ENCODE measurements at regions not wholly inside any gene's neighbourhood (a gene's known extent, or its start where the extent isn't known, plus 50 kb on each side); places are given as distances from the start of the nearest gene placed in this dataset.

GRCh38 chr2:220129391-220129790 lies 502.0 kb downstream of the SLC4A3 start:
- FAIRE-seq (no peak), DNase-seq (ENCODE audit: extremely low spot score, insufficient read length, low read depth) (no peak)

GRCh38 chr2:220134756-220135534 lies 507.5 kb downstream of the SLC4A3 start:
- FAIRE-seq, result no peak

GRCh38 chr2:220143336-220143735 lies 515.9 kb downstream of the SLC4A3 start:
- FAIRE-seq, result no peak
- DNase-seq (ENCODE audit: extremely low spot score, insufficient read length, low read depth), result no peak

More at GRCh38 chr2:220134756-220135534, 507.5 kb downstream of the SLC4A3 start:
- no peak for DNase-seq (ENCODE audit: extremely low spot score, insufficient read length, low read depth)

- DNase-seq (ENCODE audit: extremely low spot score, insufficient read length, low read depth), result no peak
- no peak for FAIRE-seq
Measured at GRCh38 chr2:220144411-220144810, 517.0 kb downstream of the SLC4A3 start.

- FAIRE-seq, result no peak
- DNase-seq (ENCODE audit: extremely low spot score, insufficient read length, low read depth), result no peak
Measured at GRCh38 chr2:220147161-220148038, 520.0 kb downstream of the SLC4A3 start.

- no peak for FAIRE-seq
- no peak for DNase-seq (ENCODE audit: extremely low spot score, insufficient read length, low read depth)
Measured at GRCh38 chr2:220148471-220149248, 521.2 kb downstream of the SLC4A3 start.

GRCh38 chr2:220151341-220151740 lies 523.9 kb downstream of the SLC4A3 start:
- no peak for FAIRE-seq
- no peak for DNase-seq (ENCODE audit: extremely low spot score, insufficient read length, low read depth)

GRCh38 chr2:220152281-220152935 lies 525.0 kb downstream of the SLC4A3 start:
- FAIRE-seq, result no peak
- no peak for DNase-seq (ENCODE audit: extremely low spot score, insufficient read length, low read depth)

- FAIRE-seq (no peak), DNase-seq (ENCODE audit: extremely low spot score, insufficient read length, low read depth) (no peak)
Measured at GRCh38 chr2:220153118-220153517, 525.7 kb downstream of the SLC4A3 start.

- no peak for FAIRE-seq
- no peak for DNase-seq (ENCODE audit: extremely low spot score, insufficient read length, low read depth)
Measured at GRCh38 chr2:220154304-220154703, 526.9 kb downstream of the SLC4A3 start.

- no peak for FAIRE-seq
- no peak for DNase-seq (ENCODE audit: extremely low spot score, insufficient read length, low read depth)
Measured at GRCh38 chr2:220157312-220157711, 529.9 kb downstream of the SLC4A3 start.

- FAIRE-seq, result no peak
Measured at GRCh38 chr2:220159738-220160137, 532.3 kb downstream of the SLC4A3 start.

GRCh38 chr2:220162320-220162719 lies 534.9 kb downstream of the SLC4A3 start:
- DNase-seq (ENCODE audit: extremely low spot score, insufficient read length, low read depth) (no peak), FAIRE-seq (no peak)

More at GRCh38 chr2:220159738-220160137, 532.3 kb downstream of the SLC4A3 start:
- DNase-seq (ENCODE audit: extremely low spot score, insufficient read length, low read depth), result no peak

- FAIRE-seq (no peak), DNase-seq (ENCODE audit: extremely low spot score, insufficient read length, low read depth) (no peak)
Measured at GRCh38 chr2:220163486-220163885, 536.1 kb downstream of the SLC4A3 start.

GRCh38 chr2:220165401-220165800 lies 538.0 kb downstream of the SLC4A3 start:
- FAIRE-seq (no peak), DNase-seq (ENCODE audit: extremely low spot score, insufficient read length, low read depth) (no peak)

- FAIRE-seq (no peak), DNase-seq (ENCODE audit: extremely low spot score, insufficient read length, low read depth) (no peak)
Measured at GRCh38 chr2:220166616-220167015, 539.2 kb downstream of the SLC4A3 start.

- DNase-seq (ENCODE audit: extremely low spot score, insufficient read length, low read depth) (no peak), FAIRE-seq (no peak)
Measured at GRCh38 chr2:220167956-220168355, 540.5 kb downstream of the SLC4A3 start.

- FAIRE-seq (no peak), DNase-seq (ENCODE audit: extremely low spot score, insufficient read length, low read depth) (no peak)
Measured at GRCh38 chr2:220168891-220169546, 541.6 kb downstream of the SLC4A3 start.

GRCh38 chr2:220174826-220175225 lies 547.4 kb downstream of the SLC4A3 start:
- FAIRE-seq, result no peak
- no peak for DNase-seq (ENCODE audit: extremely low spot score, insufficient read length, low read depth)
